Stimulated activated CD4-positive, alpha-beta T cell treated with anti-CD3 and anti-CD28 coated beads, Interleukin-2, amount 100 ng/mL, for 48 hours (primary cell): ENCODE measurements at regions not wholly inside any gene's neighbourhood (a gene's known extent, or its start where the extent isn't known, plus 50 kb on each side); places are given as distances from the start of the nearest gene placed in this dataset.
"Not testable (repeated sequence)": the region's sequence is repeated elsewhere in the genome, so short reads cannot be mapped to it uniquely, and the experiment has no call there.

Source experiments
- DNase-seq, 2 donors: peaks; one replicate each; pipeline ENCODE4 v3.0.0-alpha.2; 2020

GRCh38 chr10:56551037-56551436, 190.0 kb upstream of the ZWINT start:
- no peak for DNase-seq

- DNase-seq, result no peak
Measured at GRCh38 chr10:56547163-56547562, 186.1 kb upstream of the ZWINT start.

DNA sequence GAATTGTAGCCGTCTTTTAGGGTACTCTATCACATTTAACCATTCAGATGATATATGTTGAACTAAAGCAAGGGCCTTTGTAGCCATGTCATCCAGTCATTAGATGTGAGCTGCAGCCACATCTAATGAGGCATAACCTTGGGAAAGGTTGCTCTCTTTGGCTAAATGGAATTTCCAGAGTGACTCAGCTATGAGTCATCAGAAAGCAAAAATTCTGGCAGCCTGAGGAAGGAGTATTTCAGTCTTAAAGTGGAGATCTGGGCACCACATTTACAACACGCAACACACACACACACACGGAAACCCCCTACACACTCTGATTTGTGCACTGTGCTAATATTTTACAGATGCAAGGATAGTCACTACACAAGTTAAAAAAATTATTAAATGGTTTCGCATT, 176.9 kb upstream of the ZWINT start:
- DNase-seq, result no peak

DNA sequence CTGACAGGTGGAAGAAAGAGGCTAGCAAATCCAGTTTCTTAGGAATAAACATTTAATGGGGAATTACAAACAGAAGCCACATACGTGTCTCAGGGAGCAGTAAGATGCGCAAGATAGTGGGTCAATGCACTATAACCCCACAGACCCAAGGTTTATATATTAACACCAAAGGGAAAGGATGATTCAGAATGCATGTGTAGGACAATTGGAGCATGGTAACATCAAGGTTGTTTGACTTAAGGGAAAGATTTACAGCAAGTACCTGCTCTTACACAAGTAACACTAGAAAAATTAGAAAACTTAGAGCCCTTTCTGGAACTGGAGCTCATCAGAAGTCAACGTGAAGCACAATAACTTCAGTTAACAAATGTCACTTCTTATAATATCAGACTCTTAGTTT, 161.1 kb upstream of the ZWINT start:
- DNase-seq, result no peak

DNA sequence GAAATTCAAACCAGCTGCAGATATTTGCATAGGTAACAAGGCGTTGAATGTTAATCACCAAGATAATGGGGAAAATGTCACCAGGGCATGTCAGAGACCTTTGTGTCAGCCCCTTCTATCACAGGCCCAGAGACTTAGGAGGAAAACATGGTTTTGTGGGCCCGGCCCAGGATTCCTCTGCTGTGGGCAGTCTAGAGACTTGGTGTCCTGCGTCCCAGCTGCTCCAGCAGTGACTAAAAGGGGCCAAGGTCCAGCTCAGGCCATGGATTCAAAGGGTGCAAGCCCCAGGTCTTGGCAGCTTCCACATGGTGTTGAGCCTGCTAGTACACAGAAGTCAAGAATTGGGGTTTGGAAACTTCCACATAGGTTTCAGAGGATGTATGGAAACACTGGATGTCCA, 147.5 kb upstream of the ZWINT start:
- no peak for DNase-seq

DNA sequence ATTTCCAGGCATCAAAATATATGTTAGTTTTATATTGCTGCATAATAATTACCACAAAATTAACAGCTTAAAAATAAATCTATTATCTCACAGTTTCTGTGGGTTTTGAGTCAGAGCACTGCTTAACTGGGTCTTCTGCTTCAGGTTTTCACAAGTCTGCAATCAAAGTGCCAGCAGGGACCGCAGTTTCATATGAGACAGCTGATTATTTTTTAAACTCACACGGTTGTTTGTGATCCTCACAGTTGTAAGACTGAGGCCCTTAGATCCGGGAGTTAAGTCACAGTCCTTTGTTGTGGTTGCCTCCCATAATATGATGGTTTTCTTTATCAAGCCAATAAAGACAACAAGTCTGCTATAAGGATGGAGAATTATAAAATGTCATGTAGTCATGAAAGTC, 146.0 kb upstream of the ZWINT start:
- DNase-seq, result no peak

DNA sequence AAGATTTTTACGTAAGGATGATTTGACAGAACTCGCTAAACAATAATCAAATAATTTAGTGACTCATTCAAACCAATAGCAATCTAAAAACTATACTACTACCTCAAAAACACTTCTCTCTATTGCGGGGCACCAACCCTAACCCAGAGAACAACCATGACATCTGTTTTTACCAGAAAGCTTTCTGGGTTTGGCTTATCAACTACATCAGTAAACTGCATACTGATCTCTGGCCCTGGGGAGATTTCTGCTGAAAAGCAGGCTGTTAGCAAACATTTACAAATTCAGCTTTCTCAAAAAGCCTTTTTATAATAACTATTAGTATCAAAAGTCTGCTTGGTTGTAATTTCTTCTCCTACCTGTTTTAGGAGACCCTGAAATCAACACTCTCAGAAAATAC, 144.5 kb upstream of the ZWINT start:
- DNase-seq, result no peak

DNA sequence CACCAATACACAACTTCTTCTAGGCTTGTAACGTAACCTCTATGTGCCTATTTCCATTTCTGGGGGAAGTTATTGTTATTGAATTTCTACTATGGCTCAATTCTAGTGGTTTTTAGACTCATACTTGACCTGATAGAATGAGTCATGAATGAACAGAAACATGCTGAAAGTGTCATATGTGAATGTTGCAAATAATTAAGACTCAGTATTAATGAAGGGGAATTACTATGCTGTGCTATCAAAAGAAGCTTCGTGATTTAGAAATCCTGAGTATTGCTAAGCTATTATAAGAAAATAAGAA, 135.1 kb upstream of the ZWINT start:
- DNase-seq, result no peak

GRCh38 chr10:56487746-56488145, 126.7 kb upstream of the ZWINT start:
- no peak for DNase-seq

DNA sequence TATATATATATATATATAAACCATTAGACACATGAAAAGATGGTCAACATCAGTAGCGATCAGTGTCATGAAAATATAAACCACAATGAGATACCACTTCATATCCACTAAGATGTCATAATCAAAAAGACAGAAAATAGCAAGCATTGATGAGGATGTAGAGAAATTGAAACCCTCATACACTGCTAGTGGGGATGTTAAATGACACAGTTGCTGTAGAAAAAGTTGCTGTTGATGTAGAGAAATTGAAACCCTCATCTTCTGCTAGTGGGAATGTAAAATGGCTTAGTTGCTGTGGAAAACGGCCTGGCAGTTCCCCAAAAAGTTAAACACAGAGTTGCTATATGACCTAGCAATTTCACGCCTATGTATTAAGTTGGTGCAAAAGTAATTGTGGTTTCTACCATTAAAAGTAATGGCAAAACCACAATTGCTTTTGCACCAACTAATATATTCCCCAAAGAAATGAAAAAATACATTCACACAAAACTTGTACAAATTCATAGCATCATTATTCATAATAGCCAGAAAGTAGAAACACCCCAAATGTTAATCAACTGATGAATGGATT, 120.5 kb upstream of the ZWINT start:
- DNase-seq, result no peak

GRCh38 chr10:56472978-56473377, 111.9 kb upstream of the ZWINT start:
- DNase-seq, result no peak

DNA sequence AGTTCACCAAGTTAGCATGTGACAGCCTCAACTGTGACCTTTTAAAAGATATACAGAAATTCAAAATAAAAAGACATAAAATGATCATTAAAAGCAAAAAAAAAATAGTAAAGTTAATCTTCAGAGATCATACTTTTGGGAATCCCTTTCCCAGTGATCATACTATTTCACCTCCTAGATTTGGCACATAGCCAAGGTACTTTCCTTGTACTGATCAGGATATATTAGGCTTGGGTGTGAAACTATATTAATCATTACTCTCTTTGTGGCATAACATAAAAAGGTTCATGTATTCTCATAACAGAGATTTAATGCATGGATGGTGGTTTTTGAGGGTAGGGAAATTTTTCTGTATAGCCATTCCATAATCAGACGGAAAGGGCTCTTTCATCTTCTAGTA, 109.6 kb upstream of the ZWINT start:
- DNase-seq, result no peak

DNA sequence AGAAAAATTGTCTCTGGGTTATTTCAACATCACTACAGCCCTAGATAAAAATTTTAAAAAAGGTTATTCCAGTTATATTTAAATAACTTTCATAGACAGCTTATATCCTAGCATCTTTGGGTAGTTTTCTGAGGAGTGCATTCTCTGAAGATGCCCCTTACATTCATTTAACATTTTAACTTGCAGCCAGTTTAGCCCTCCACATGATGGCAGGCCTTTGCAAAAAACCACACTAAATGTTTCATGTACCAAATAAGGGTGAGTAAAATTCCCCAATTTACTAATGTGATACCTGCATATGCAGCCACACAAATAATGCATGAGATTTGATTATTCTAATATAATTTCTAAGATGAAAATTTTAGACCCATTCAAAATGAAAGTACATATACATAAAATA, 108.4 kb upstream of the ZWINT start:
- no peak for DNase-seq

DNA sequence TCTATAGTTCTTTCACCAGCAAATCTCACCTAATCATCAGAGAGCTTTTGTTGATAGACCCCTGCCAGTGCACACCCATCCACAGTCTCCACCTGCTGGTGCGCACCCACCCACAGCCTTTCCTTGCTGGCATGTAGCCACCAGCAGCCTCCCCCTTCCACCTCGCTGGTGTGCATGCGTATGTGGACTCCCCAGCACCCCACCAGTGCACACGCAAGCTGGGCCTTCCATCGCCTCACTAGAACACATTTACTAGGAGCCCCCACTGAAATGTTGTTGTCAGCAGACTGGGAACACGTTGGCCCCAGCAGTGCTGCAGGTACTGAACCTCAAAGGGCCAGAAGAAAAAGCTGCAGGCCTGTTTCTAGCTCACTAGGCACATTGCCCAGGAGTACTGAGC, 104.9 kb upstream of the ZWINT start:
- DNase-seq, result no peak

- no peak for DNase-seq
Measured at GRCh38 chr10:56449770-56450169, 88.7 kb upstream of the ZWINT start.

DNA sequence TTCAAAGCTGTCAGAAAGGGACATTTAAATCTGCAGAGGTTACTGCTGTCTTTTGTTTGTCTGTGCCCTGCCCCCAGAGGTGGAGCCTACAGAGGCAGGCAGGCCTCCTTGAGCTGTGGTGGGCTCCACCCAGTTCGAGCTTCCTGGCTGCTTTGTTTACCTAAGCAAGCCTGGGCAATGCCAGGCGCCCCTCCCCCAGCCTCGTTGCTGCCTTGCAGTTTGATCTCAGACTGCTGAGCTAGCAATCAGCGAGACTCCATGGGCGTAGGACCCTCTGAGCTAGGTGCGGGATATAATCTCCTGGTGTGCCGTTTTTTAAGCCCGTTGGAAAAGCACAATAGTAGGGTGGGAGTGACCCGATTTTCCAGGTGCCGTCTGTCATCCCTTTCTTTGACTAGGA, 86.6 kb upstream of the ZWINT start:
- not testable (repeated sequence) for DNase-seq

DNA sequence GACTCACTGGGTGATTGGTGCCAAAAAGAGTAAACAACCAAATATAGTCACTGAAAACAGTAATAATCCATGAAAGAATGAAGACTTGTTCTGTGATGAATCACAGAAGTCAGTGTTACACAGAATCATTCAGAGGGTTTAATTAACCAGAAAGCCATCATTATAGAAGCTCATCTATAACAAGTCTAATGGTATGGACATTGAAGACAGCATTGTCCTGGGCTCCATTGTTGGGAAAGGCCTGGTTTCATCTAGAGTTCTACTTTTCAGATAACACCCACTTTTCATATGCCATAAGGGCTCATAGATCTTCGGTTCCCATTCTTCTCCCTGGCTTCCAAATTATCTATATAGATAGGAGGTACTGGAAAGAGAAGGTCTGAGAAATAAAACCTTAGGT, 80.3 kb upstream of the ZWINT start:
- not testable (repeated sequence) for DNase-seq
